ENCODE measurements at regions not wholly inside any gene's neighbourhood (a gene's known extent, or its start where the extent isn't known, plus 50 kb on each side); places are given as distances from the start of the nearest gene placed in this dataset.

GRCh38 chr20:24812373-24812772 is 136.7 kb upstream of the CST7 start:
- no peak overlapping the region for H3K4me3 ChIP-seq (ENCODE audit: low read depth, low read length)
- no peak for TF ChIP-seq CTCF (IDR thresholded peaks at IDR 0.05; ENCODE audit: control insufficient read depth, extremely low read depth, insufficient read depth)
- DNase-seq (ENCODE audit: low read depth), result no peak

GRCh38 chr20:24813080-24813479 is 136.0 kb upstream of the CST7 start:
- H3K4me3 ChIP-seq (ENCODE audit: low read depth, low read length), result no peak overlapping the region
- TF ChIP-seq CTCF (IDR thresholded peaks at IDR 0.05; ENCODE audit: control insufficient read depth, extremely low read depth, insufficient read depth), result no peak
- DNase-seq (ENCODE audit: low read depth), result no peak

- no peak for DNase-seq (ENCODE audit: low read depth)
- H3K4me3 ChIP-seq (ENCODE audit: low read depth, low read length), result no peak overlapping the region
- TF ChIP-seq CTCF (IDR thresholded peaks at IDR 0.05; ENCODE audit: control insufficient read depth, extremely low read depth, insufficient read depth), result no peak
Observed at GRCh38 chr20:24813496-24813895, 135.6 kb upstream of the CST7 start.

- no peak overlapping the region for H3K4me3 ChIP-seq (ENCODE audit: low read depth, low read length)
- DNase-seq (ENCODE audit: low read depth), result no peak
- no peak for TF ChIP-seq CTCF (IDR thresholded peaks at IDR 0.05; ENCODE audit: control insufficient read depth, extremely low read depth, insufficient read depth)
Observed at GRCh38 chr20:24813936-24814335, 135.1 kb upstream of the CST7 start.

- H3K4me3 ChIP-seq (ENCODE audit: low read depth, low read length), result no peak overlapping the region
- DNase-seq (ENCODE audit: low read depth), result no peak
- no peak for TF ChIP-seq CTCF (IDR thresholded peaks at IDR 0.05; ENCODE audit: control insufficient read depth, extremely low read depth, insufficient read depth)
Observed at GRCh38 chr20:24814556-24815195, 134.4 kb upstream of the CST7 start.

GRCh38 chr20:24815196-24815815 is 133.8 kb upstream of the CST7 start:
- no peak overlapping the region for H3K4me3 ChIP-seq (ENCODE audit: low read depth, low read length)
- no peak for DNase-seq (ENCODE audit: low read depth)
- no peak for TF ChIP-seq CTCF (IDR thresholded peaks at IDR 0.05; ENCODE audit: control insufficient read depth, extremely low read depth, insufficient read depth)

GRCh38 chr20:24815931-24816330 is 133.1 kb upstream of the CST7 start:
- no peak for TF ChIP-seq CTCF (IDR thresholded peaks at IDR 0.05; ENCODE audit: control insufficient read depth, extremely low read depth, insufficient read depth)
- H3K4me3 ChIP-seq (ENCODE audit: low read depth, low read length), result no peak overlapping the region
- no peak for DNase-seq (ENCODE audit: low read depth)
